HG03571 (cell line): ENCODE measurements at regions not wholly inside any gene's neighbourhood (a gene's known extent, or its start where the extent isn't known, plus 50 kb on each side); places are given as distances from the start of the nearest gene placed in this dataset.
"Not testable (repeated sequence)": the region's sequence is repeated elsewhere in the genome, so short reads cannot be mapped to it uniquely, and the experiment has no call there.

Source experiments
- ATAC-seq: cut with Tn5 transposase; IDR thresholded peaks from one replicate; pipeline ENCODE4 v1.9.1; 2021; ENCODE audit not compliant: unreplicated experiment

DNA sequence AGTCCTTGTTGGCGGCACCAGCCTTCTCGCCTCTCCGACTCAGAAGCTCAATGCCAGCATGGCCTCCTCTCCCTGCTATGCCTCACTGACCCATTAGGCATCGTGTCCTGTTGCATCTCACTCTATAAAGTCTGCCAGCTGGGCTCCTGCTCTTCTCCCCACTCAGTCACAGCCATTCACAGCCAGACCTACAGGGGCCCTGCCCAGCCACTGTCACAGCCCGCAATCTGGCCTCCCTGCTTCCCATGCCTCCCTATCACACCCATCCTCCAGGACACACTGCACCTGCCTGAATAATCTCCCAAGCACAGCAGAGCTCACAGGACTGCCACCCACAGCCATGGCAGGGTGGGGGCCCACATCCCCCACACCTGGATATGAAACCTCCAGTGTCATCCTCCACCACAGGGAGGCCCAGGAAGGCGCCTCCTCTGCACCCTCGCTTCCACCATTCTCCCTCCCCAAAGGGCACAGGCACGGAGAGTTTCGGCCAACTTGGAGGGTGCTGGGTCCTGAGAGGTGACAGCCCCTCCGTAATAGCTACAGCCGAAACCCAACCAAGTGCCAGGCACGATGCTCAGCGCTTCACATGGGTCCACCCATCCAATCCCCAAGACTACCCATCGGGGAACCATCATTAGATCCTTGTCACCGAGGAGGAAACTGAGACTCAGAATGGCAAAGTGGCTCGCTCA is 370.3 kb downstream of the BCL11B start:
- no peak for ATAC-seq

DNA sequence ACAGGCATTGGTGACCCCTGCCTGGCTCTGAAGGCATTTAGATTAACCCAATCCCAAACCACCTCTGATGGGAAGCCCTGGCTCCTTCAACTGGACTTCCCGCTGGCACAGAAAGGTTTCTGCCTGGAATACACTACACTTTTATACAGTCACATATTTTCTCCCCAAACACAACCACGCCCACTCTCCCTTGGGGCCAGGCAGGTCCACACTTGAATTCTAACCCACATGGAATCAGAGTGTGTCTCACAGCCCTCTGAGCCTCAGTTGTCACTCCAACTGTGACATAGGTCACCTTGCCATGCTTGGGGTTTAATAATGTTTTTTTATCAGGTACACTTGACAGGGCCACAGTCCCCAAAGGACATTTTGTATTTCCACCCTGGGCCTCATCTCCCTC is 368.6 kb downstream of the BCL11B start:
- no peak for ATAC-seq

DNA sequence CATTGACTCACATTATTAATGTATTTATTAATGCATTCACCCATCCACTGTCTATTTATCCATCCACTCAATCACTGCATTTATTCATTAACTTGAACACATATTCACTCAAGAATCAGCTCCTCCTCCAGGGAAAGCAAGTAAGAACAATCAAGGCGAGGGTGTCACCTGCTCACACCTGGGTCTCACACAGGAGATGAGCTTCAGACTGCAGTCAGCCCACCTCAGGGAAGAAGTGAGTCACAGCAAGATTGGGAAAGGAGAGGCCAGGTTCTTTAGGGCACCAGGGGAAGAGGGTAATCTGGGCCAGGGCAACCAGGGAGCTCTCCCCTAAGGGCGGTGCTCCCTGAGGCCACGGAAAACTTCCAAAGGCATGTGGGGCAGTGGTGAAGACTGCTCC is 367.3 kb downstream of the BCL11B start:
- no peak for ATAC-seq

DNA sequence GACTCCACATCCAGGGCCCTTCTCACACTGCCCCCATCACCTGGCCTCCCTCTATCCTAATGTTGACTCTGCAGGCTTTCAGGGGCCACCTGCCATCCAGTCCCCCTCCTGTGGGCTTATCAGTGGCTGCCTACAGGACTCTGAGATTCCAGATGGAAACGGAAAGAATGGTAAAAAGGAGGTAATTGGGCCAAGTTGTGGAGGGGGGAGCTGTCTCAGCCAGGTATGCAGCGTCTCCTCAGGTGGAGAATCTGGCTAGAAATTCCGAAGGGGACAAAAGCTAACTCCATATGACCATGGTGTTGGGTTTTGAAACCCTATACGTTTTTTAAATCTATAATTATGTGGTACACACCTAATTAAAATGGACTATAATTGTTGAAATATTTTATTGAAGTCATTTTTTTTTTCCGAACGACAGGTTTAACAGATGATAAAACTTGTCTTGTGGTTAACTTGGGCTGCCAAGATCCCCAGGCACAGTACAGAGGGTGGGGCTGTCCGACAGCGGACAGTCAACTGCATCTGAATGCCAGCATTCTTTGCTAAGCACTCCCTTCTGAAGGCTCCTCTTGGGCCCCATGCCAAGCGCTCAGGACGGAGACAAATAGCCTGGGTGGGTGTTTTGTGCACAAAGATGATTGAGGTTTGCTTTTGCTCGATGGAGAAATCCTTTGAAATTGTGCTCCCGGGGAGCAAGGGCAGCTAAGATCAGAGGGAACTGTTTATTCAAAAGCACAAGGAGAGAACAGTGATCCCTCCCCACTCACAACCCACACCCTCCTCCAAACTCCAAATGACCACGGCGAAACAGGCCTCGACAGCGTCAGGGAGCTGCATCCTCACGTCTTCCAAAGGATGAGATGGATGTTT is 365.6 kb downstream of the BCL11B start:
- ATAC-seq = no peak

DNA sequence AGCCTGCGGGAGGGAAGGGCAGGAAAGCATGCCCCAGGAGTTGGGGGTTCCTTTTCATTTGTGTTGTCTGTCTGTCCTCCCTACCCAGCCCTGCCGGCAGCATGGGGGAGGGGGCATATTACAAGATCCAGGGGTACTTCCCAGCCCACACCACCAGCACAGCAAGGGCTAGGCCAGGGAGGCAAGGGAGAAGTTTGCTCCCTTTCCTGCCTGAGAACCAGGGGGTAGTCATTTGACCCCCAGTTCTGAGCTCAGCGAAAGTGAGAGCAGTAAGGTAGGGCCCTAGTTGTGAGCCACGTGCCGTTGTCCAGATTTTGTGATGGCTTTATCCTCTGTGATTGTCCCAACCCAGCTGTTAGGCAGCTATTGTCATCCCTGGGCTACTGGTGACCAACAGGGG is 364.7 kb downstream of the BCL11B start:
- ATAC-seq = no peak

DNA sequence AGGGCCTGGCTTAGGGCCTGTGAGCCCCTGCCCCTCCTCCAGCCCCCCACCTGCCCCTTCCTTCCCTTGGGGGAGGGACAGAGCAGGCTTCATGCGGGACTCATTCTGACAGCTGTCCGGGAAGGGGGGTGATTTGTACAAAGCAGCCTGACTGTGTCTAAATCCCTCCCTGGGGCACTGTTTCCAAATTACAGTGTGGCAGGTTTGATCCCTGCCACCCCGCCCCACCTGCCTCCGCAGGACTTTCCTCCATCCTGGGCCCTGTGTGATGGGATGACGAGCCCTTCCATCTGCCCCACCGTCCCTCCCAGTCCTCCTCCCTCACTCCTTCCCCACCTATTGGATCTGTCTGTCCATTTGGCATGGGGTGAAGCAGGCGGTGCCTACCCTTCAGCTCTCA is 363.9 kb downstream of the BCL11B start:
- no peak for ATAC-seq

DNA sequence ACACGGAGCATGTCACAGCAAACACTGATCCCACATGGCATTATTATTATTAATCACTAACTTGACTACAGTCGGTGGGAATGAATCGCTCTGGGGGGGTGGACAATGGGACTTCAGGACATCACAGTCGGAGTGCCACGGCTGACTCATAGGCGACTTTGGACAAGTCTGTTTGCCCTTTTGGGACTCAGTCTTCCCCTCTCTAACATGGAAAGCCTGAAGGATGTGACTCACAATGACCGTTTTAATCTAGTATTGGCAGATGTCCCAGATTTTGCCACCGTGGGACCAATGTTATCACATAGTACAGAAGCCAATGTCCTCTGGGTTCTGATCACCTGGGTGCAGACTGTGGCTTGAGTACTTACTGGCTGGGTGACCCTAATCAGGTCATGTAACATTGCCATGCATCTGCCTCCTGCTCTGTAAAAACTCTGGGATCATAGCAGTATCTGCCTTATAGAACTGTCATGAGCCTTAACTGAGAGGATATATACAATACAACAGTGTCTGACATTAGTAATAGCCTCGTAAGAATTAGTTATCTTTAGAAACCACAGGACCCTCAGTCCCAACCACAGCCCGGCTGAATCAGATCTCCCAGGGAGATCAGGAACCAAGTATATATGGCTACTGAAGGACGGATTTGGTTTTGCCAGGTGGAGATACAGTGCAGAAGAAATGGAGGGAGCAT is 362.6 kb downstream of the BCL11B start:
- no peak for ATAC-seq

DNA sequence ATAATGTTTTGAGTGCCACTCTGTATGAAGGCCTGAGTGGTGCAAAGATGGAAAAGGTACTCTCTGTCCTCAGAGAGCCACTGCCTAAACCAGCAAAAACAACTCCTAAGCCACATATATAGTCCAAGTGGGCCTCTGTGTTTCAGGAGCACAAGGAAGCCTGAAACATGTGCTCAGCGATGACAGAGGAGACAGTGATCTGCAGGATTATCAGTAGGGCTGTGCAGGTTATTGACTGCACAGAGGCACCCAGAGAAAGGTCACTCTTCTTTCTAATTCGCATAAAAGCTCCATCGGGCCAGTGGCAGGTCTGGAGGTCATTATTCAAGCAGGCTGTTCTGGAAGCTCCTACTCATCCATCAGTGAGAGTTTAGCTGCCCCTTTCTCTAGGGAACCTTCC is 361.9 kb downstream of the BCL11B start:
- no peak for ATAC-seq

DNA sequence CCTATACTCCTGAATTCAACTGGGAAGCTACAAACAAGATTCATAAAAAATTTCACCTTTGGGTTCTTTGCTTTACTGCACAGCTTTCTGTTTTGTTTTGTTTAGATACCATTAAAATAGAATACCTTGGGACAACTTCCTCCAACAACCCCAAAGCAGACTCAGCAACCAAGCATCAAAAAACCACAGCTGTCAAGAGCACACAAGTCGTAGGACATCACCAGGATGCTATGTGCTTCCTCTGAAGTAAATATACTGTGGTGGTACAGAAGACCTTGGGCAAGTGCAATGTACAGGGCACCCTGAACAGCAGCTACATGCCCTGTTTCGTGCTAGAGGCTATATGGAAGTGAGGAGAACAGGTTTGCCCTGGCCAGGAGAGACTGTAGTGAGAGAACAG is 359.3 kb downstream of the BCL11B start:
- ATAC-seq = no peak

DNA sequence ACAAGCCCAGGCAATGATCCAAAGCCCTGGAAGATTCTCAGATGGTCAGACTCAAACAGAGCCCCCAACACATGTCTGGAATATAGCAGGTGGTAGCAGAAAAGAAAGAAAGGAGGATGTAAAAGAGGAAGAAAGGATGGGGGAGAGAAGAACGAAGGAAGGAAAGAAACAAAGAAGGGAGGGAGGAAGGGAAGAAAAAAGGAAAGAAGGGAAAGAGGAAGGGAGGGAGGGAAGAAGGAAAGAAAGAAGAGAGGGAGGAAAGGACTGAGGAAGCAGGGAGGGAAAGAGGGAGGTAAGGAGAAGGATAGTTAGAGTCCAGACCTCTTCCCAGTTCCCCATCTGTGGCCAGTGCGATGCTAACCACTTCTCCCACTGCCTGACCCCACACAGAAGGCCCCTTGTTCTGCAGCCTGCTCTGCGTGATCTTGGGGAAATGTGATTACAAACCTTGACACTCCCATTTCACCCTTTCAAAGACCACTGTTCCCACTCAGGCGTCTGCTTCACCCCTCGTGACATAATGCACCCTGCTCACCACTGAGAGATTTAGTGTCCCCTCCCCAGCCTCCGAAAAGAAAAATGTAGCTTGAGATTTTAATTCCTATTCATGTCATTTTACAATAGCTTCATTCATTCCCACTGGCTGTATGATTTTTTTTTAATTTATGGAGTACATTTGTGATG is 357.9 kb downstream of the BCL11B start:
- ATAC-seq = no peak

DNA sequence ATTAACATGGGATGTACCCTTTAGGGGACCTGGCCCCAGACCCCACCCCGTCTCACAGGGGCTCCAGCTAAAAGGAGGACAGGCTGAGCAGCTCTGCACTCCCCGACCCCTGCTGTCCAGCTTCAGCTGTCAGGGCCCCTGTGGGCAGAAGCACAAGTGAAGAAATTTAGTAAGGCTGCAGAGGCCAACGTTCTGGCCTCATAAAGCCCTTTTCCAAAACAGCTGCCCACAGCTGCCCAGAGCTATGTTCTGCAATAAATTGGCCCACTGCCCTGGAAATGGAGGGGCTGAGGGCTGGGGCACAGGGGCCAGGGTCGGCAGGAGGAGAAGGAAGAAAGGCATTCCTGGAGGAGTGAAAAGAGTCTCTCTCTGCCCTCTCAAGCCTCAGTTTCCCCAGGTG is 357.1 kb downstream of the BCL11B start:
- no peak for ATAC-seq

DNA sequence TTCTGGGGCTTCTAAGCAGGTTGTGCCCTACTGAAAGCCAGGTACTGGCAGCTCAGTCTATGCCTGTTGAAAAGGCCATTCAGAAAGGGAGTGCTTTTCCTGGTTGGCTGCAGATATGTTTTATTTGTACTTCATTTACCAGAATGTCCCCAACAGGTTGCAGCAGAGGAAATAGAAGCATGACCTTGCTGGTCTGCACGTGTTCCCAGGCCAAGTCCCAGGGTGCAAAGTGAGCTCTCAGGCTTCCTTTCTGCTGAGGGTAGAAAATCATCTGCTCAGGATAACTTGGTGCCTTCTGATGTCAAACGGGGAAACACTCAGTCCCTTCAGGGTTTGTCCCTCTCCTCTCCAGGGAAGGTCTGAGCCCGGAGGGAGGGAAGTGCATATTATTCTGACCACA is 356.4 kb downstream of the BCL11B start:
- no peak for ATAC-seq

DNA sequence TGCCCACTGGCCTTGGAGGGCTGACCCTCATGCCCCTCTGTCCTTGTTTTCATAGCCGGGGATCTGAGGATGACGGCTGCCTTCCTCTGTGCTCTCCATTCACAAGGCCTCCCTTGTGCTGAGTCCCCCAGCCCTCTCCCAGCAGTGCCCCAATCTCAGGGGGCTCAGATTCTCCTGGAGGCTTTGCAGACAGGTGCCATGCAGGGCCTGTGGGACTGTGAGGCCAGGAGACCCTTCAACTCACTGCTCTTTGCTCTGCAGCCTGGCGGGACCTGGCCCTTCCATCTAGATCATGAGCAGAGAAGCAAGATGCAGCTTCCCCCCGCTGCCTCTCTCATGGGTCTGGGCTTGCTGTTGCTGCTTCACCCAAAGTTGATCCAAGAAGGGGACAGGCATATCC is 356.0 kb downstream of the BCL11B start:
- ATAC-seq = no peak

DNA sequence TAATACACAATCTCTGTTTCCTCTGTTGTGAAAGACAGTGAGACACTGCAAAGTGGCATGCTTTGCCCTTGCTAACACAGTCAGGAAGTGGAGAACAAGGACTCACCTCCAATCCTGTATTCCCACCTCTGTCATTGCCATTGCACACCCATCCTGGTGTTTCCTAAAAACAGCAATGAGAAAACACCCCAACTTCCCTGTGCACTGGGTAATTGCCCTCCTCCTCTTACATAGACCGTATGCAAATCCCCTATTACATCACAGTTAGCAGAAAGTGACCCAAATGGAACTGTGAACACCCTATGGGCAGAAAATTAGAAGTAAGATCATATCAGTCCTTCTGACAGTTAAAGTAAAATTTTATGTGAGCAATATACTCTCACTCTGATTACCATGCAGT is 355.5 kb downstream of the BCL11B start:
- no peak for ATAC-seq

DNA sequence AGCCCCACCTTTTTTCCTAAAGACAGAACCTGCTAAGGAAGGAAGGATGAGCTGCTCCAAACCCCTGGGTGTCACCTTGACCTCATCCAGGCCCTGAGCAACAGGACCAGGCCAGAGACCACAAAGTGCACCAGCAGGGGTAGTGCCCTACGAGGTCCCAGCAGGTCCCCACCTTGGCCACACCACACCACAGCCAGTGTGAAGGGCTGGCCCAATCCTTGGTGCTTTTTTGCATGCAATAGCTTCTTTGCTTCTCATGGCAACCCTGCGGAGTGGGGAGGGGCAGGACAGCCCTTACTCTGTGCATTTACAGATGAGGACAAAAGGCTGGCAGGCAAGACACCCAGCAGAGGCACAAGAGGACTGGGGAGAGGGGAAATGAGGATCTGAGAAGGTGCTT is 352.6 kb downstream of the BCL11B start:
- ATAC-seq = no peak

DNA sequence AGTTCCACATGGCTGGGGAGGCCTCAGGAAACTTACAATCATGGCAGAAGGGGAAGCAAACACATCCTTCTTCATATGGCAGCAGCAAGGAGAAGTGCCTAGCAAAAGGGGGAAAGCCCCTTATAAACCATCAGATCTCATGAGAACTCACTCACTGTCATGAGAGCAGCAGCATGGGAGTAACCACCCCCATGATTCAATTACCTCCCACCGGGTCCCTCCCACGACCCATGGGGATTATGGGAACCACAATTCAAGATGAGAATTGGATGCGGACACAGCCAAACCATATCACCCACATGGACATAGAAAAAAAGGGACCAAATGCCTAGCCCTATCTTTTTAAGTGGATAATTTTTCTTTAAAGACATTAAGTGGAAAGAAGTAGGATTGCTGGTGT is 350.7 kb downstream of the BCL11B start:
- ATAC-seq = not testable (repeated sequence)

DNA sequence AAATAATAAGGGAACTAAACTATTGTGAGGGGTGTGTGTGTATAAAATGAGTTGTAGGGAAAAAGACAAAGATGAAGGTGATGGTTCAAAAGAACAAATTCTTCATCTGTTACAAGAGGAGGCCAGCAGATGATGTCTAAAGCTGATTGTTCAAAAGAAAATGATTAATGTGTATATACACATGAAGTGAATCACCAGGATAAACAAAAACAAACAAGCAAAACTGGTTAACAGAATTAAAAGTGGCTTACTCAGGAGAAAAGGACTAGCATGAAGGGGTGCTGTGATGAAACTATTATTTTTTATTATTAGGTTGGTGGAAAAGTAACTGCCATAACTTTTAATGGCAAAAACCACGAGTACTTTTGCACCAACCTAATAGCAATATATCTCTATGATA is 348.4 kb downstream of the BCL11B start:
- no peak for ATAC-seq

DNA sequence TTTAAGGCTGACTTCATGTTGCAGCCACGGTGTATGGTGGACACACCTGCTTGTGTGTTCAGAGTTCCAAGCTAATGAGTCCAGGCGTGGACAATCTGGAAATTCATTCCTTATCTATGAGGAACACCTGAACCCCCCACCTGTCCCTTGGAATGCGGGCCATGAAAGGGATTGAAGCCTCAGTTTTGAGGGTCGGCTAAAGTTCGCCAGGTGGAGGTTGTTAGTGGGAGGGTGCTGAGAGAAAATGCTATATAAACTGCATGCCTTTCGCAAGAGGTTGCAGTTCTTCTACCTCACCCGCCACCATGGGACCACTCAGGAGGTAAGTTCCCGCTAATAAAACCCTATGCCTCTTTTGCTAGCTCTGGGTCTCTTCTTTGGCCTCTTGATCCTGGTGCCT is 348.0 kb downstream of the BCL11B start:
- ATAC-seq = no peak

DNA sequence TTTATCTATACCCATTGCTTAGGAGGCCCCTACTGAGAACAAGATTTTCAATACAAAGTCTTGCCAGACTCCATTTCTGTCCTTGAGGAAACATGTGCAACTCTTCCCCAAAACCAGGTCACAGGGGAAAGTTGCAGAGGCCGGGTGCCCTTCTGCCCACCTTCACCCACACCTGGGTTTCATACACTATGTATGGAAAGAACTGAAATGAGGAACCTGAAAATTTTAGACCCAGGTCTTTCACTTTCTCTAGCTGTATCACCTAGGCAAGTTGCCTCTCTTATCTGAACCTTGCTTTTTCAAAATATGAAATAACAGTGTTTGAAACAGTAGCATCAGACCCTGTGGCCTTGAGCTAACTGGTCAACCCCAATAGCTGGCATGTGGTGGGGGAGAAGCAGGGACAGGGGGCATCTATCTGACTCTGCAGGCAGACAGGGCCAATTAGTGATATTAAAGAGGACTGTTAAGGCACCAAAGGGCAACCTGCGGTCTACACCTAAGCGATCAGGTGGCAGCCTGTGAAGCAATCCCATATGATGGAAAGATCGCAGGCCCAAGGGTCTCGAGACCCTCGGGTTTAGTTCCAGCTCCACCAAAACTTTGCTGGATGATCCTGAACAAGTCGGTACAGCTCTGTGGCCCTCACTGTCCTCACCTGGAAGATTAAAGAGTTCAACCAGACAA is 346.5 kb downstream of the BCL11B start:
- no peak for ATAC-seq

DNA sequence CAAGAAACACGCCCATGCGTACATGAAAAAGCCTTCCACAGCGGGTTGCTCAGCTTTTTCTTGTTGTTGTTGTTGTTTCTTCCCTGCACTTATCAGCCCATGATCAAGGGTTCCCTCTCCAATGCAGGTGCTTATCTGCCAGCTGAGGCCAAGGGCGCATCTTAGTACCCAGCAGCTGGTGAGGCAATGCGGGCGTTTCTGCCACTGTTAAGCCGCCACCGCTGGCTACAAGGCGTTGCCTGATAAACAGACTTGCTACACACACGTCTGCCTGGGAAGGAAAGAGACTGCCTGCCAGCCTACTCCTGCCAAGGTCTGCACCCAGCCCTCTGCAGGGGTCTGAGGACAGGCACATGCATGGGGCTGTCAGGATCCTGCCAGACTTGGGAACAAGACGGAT is 345.9 kb downstream of the BCL11B start:
- ATAC-seq = no peak

DNA sequence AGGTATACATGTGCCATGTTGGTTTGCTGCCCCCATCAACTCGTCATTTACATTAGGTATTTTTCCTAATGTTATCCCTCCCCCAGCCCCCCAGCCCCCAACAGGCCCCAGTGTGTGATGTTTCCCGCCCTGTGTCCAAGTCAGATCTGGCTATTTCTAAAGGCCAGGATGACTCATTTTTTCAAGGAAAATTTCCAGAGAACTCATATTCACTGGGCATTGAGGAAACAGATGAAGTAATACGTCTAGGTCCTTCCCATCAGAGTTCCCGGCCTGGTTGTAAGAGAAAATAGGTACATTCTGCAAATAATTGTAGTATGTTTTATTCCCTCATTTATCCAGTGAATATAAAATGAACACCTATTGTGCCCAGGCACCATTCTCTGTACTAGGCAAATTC is 345.2 kb downstream of the BCL11B start:
- no peak for ATAC-seq
